HG02610 (cell line): ENCODE measurements at regions not wholly inside any gene's neighbourhood (a gene's known extent, or its start where the extent isn't known, plus 50 kb on each side); places are given as distances from the start of the nearest gene placed in this dataset.

ENCODE experiments used
- ATAC-seq: cut with Tn5 transposase; IDR thresholded peaks from one replicate; pipeline ENCODE4 v1.9.1; 2021; ENCODE audit warnings: mild to moderate bottlenecking, moderate library complexity; ENCODE audit not compliant: unreplicated experiment

DNA sequence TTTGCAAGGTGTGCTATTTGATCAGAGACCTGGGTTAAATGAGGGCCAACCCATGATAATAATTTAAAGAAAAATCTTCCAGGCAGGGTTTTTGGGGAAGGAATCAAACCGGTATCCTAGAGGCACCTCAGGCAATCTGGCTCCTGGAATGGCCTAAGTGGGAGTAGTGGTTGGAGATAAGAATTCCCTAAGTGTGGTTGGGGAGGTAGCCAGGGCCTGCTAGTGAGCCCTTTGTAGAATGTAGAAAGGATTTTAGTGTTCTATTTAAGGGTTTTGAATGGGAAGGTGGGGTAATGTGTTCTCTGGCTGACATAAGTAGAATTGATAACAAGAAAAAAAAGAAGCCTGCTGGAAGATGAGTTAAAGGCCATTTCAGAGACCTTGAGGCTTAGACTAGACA is 422.2 kb downstream of the XIRP2 start:
- no peak for ATAC-seq
